ENCODE measurements at regions not wholly inside any gene's neighbourhood (a gene's known extent, or its start where the extent isn't known, plus 50 kb on each side); places are given as distances from the start of the nearest gene placed in this dataset.

DNA sequence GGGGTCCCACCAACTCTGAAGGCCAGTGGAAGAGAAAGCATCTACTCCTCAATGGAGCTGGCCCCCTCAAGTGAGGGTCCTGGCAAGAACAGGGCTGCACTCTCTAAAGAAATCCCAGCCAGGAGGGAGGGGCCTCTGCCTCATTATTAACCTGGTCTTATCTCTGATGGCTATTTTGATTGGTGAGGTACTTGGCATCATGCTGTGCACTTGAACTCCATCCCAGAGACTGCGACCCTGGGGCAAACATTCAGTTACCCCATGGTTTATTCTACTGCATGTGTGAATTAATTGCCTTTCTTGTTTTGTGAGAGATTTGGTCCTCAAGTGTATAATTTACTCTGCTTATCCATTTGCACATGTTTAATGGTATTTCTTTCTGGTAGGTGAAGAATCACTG is 55.0 kb upstream of the ETV3 start:
- TF ChIP-seq, protein P1, sequence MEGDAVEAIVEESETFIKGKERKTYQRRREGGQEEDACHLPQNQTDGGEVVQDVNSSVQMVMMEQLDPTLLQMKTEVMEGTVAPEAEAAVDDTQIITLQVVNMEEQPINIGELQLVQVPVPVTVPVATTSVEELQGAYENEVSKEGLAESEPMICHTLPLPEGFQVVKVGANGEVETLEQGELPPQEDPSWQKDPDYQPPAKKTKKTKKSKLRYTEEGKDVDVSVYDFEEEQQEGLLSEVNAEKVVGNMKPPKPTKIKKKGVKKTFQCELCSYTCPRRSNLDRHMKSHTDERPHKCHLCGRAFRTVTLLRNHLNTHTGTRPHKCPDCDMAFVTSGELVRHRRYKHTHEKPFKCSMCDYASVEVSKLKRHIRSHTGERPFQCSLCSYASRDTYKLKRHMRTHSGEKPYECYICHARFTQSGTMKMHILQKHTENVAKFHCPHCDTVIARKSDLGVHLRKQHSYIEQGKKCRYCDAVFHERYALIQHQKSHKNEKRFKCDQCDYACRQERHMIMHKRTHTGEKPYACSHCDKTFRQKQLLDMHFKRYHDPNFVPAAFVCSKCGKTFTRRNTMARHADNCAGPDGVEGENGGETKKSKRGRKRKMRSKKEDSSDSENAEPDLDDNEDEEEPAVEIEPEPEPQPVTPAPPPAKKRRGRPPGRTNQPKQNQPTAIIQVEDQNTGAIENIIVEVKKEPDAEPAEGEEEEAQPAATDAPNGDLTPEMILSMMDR (conservative IDR thresholded peaks at IDR 0.05 in 1 of 2, IDR thresholded peaks at IDR 0.05 in 1 of 2; ENCODE audit: low read depth in 1 of 2, low read length in 2 of 2): no peak
- no peak for TF ChIP-seq EZH2 (IDR thresholded peaks at IDR 0.05; ENCODE audit: low read length, missing control alignments)

Measured in fibroblast of lung (primary cell).